Thoracic aorta (tissue), 2 donors: ENCODE measurements at regions not wholly inside any gene's neighbourhood (a gene's known extent, or its start where the extent isn't known, plus 50 kb on each side); places are given as distances from the start of the nearest gene placed in this dataset.

Experiments
- ATAC-seq: fragments of 150-250 bp; one replicate; pipeline ENCODE4 v1.8.0; 2017; ENCODE audit warnings: low read depth; ENCODE audit not compliant: insufficient number of reproducible peaks, low FRiP score
- DNase-seq: peaks from one replicate; pipeline ENCODE4 v3.0.0-alpha.2; 2020; ENCODE audit warnings: low spot score
- H3K27ac ChIP-seq, 2 donors: fragments of 200-600 bp; sonication (generic); 1 replicate in 1 of 2; 2 replicates in 1 of 2; pipeline ENCODE4 v1.5.1; 2016; ENCODE audit warnings: mild to moderate bottlenecking in 2 of 2, moderate library complexity in 2 of 2
- H3K27me3 ChIP-seq: fragments of 200-600 bp; sonication (generic); replicated peaks from 2 replicates; pipeline ENCODE4 v1.6.0; 2016; ENCODE audit warnings: mild to moderate bottlenecking; ENCODE audit not compliant: insufficient read depth
- H3K36me3 ChIP-seq: fragments of 200-600 bp; sonication (generic); one replicate; pipeline ENCODE4 v1.5.1; 2016
- H3K4me1 ChIP-seq, 2 donors: fragments of 200-600 bp; sonication (generic); 1 replicate in 1 of 2; 2 replicates in 1 of 2; pipeline versions ENCODE4 v1.5.1 to v1.6.0; 2016; ENCODE audit warnings: low read depth in 2 of 2, mild to moderate bottlenecking in 1 of 2; ENCODE audit not compliant: control insufficient read depth in 1 of 2
- H3K4me3 ChIP-seq: fragments of 200-600 bp; sonication (generic); 2 replicates; pipeline ENCODE4 v1.5.1; 2016; ENCODE audit warnings: mild to moderate bottlenecking
- H3K9me3 ChIP-seq: fragments of 200-600 bp; sonication (generic); 2 replicates; pipeline ENCODE4 v1.5.1; 2016
- CTCF ChIP-seq: fragments of 200-600 bp; sonication (generic); IDR thresholded peaks from one replicate; pipeline ENCODE4 v1.5.1; 2019; ENCODE audit warnings: antibody characterized with exemption

GRCh38 chr3:170636400-170636973 lies 50.6 kb upstream of the SLC7A14 start:
- Histone ChIP-seq H3K4me3 (no peak overlapping the region), H3K27me3 (no peaks in the 10 kb centered on the region), H3K4me1 (no peaks in the 10 kb centered on the region), H3K36me3 (no peaks in the 10 kb centered on the region), H3K9me3 (no peaks in the 10 kb centered on the region), H3K27ac (no peak overlapping the region)
- DNase-seq (no peak), ATAC-seq (no peak)
- no peak for TF ChIP-seq CTCF
